Nephron (organoid): ENCODE measurements at regions not wholly inside any gene's neighbourhood (a gene's known extent, or its start where the extent isn't known, plus 50 kb on each side); places are given as distances from the start of the nearest gene placed in this dataset.

ENCODE experiments used
- H3K27ac Mint-ChIP-seq, 3 experiments: 2 replicates each; pipeline ENCODE4 v1.8.0; 2020; ENCODE audit warnings: mixed read lengths in 3 of 3, mild to moderate bottlenecking in 2 of 3, moderate library complexity in 1 of 3
- H3K27me3 Mint-ChIP-seq: 2 replicates; pipeline ENCODE4 v1.8.0; 2021; ENCODE audit warnings: low read depth, mild to moderate bottlenecking, moderate library complexity, mixed read lengths
- H3K36me3 Mint-ChIP-seq: 2 replicates; pipeline ENCODE4 v1.8.0; 2020; ENCODE audit warnings: low read depth, mixed read lengths
- H3K4me1 Mint-ChIP-seq: 2 replicates; pipeline ENCODE4 v1.8.0; 2020; ENCODE audit warnings: mixed read lengths
- H3K4me3 Mint-ChIP-seq, 3 experiments: 2 replicates each; pipeline ENCODE4 v1.8.0; 2020; ENCODE audit warnings: mild to moderate bottlenecking in 3 of 3, mixed read lengths in 3 of 3, moderate library complexity in 2 of 3
- H3K9me3 Mint-ChIP-seq: 2 replicates; pipeline ENCODE4 v1.8.0; 2020; ENCODE audit warnings: mixed read lengths
- TF ChIP-seq, protein P1 (sequence below), 3 experiments: fragments of 200-600 bp; sonication (generic); IDR thresholded peaks; one replicate each; pipeline ENCODE4 v1.5.0; 2021; ENCODE audit warnings: antibody characterized with exemption in 3 of 3; ENCODE audit not compliant: unreplicated experiment in 3 of 3

DNA sequence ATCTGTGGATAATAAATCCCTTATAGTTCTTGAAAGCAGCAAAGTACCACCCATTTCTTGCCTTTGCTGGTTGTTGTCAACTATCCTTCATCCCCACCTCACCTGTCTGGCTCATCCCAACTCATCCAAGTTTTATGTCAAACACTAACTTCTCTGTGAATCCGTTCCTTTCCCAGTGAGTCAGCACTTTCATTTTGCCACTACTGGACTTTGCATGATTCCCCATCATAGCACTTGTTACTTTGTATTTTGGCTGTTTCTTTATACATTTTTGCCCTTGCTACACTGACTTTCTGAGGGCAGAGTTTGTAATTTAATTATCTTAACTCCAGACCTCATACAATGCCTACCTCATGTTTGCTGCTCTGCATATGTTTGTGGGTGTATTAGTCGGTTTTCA, 90.8 kb upstream of the RORA start:
- H3K36me3 Mint-ChIP-seq = no peaks in the 10 kb centered on the region
- no peak overlapping the region for H3K27ac Mint-ChIP-seq
- peaks cover 14% of the 10 kb centered on the region for H3K27me3 Mint-ChIP-seq
- H3K4me1 Mint-ChIP-seq = no peaks in the 10 kb centered on the region
- H3K4me3 Mint-ChIP-seq = no peak overlapping the region
- H3K9me3 Mint-ChIP-seq = peaks cover 6% of the 10 kb centered on the region
- TF ChIP-seq, protein P1, sequence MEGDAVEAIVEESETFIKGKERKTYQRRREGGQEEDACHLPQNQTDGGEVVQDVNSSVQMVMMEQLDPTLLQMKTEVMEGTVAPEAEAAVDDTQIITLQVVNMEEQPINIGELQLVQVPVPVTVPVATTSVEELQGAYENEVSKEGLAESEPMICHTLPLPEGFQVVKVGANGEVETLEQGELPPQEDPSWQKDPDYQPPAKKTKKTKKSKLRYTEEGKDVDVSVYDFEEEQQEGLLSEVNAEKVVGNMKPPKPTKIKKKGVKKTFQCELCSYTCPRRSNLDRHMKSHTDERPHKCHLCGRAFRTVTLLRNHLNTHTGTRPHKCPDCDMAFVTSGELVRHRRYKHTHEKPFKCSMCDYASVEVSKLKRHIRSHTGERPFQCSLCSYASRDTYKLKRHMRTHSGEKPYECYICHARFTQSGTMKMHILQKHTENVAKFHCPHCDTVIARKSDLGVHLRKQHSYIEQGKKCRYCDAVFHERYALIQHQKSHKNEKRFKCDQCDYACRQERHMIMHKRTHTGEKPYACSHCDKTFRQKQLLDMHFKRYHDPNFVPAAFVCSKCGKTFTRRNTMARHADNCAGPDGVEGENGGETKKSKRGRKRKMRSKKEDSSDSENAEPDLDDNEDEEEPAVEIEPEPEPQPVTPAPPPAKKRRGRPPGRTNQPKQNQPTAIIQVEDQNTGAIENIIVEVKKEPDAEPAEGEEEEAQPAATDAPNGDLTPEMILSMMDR (IDR thresholded peaks at IDR 0.05; ENCODE audit: unreplicated experiment in 3 of 3) = no peak

DNA sequence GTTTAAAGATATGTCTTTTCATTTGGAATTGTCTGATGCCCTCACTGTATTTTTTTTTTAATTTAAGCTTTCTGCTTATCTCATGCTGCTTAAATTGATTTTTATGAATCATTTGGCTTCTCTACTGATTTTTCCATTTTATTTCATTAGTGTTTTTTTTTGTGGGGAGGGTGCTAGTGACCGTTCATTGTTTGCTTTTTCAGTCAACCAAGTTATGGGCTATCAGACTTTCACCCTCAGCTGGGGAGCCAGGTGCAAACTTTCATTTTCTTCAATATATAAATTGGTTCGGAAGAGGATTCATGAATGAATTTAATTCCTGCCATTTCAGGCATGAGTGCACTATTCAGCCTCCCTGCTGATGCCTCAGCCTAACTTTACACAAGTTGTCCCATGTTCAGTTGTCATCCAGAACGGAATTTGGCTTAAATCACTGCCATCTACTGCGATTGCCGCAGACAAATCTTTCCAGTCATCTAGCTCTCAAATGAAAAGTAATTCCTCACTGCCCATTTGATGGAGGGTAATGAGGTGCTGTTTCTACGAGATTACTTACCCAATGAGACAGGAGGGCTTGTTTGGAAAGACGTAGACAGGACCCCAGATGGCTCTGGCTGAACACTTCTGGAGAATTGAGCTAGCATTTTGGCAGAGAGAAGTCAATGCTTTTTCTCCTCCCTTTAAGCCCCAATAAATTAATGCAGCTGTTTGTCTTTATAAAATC, 89.9 kb upstream of the RORA start:
- TF ChIP-seq, protein P1 (IDR thresholded peaks at IDR 0.05; ENCODE audit: unreplicated experiment in 3 of 3) = no peak
- H3K27me3 Mint-ChIP-seq = peaks cover 14% of the 10 kb centered on the region
- H3K9me3 Mint-ChIP-seq = peaks cover 6% of the 10 kb centered on the region
- no peak overlapping the region for H3K27ac Mint-ChIP-seq
- H3K4me1 Mint-ChIP-seq = no peaks in the 10 kb centered on the region
- no peak overlapping the region for H3K4me3 Mint-ChIP-seq
- H3K36me3 Mint-ChIP-seq = no peaks in the 10 kb centered on the region

DNA sequence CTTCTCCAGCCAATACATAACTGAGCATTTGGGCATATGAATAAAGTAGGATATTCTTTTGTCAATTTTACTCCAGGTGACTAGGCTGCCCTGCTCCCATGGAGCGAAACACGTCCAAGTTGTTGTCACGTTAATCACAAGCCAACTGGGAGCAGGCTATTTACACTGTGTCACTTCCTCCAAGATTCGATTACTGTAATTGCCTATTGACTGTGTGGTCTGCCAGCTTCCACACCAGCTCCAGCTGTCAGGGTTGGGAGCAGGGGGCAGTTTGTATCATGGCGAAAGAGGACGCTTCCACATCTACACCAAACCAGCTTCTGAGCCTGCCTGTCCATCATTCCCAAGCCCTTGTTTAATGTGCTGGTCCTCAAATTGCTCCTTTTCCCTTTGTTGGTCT, 89.2 kb upstream of the RORA start:
- no peak overlapping the region for H3K4me3 Mint-ChIP-seq
- H3K9me3 Mint-ChIP-seq = peaks cover 6% of the 10 kb centered on the region
- no peak overlapping the region for H3K27ac Mint-ChIP-seq
- TF ChIP-seq, protein P1 (IDR thresholded peaks at IDR 0.05; ENCODE audit: unreplicated experiment in 3 of 3) = no peak
- H3K36me3 Mint-ChIP-seq = no peaks in the 10 kb centered on the region
- peaks cover 14% of the 10 kb centered on the region for H3K27me3 Mint-ChIP-seq
- H3K4me1 Mint-ChIP-seq = no peaks in the 10 kb centered on the region

DNA sequence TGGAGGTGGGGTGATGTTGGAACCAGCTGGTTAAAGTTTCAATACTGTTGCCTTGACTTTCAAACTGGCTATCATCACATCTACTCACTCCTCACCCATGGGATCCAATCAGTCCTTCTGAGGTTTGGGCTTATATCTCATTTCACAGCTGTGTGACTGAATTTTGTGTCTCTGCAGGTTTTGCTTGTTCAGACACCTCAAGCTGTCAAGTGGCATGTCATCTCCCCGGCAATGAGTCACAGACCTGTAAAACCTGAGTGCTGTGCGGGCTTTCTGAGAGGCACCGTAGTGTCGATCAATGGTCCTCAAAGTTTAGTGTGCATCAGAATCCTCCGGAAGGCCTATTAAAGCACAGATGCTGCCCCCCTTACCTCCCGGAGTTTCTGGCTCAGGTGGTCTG, 86.4 kb upstream of the RORA start:
- no peaks in the 10 kb centered on the region for H3K4me1 Mint-ChIP-seq
- H3K27me3 Mint-ChIP-seq = peaks cover 20% of the 10 kb centered on the region
- peaks cover 4% of the 10 kb centered on the region for H3K9me3 Mint-ChIP-seq
- no peak overlapping the region for H3K4me3 Mint-ChIP-seq
- H3K27ac Mint-ChIP-seq = no peak overlapping the region
- TF ChIP-seq, protein P1 (IDR thresholded peaks at IDR 0.05; ENCODE audit: unreplicated experiment in 3 of 3) = no peak
- no peaks in the 10 kb centered on the region for H3K36me3 Mint-ChIP-seq

DNA sequence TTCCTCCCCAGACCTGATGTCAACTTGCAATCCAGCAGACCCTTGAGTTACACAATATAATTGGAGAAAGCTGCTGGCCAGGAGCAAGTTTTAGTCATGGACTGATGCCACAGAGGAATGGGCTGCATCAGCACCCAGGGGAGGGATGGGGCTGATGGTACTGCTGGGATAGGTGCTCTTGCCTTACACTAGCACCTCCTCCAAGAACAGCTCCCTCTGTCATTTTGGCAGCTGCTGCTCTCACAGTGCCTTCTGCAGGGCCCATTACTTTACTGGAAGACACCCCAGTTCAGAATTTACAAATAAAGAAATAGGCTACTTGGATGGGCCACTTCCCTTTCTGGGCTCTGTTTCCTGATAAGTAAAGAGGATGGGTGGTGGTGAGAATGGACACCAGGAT, 85.3 kb upstream of the RORA start:
- H3K27me3 Mint-ChIP-seq = peaks cover 20% of the 10 kb centered on the region
- no peaks in the 10 kb centered on the region for H3K9me3 Mint-ChIP-seq
- TF ChIP-seq, protein P1 (IDR thresholded peaks at IDR 0.05; ENCODE audit: unreplicated experiment in 3 of 3) = no peak
- H3K4me3 Mint-ChIP-seq = no peak overlapping the region
- H3K27ac Mint-ChIP-seq = no peak overlapping the region
- no peaks in the 10 kb centered on the region for H3K36me3 Mint-ChIP-seq
- H3K4me1 Mint-ChIP-seq = no peaks in the 10 kb centered on the region

DNA sequence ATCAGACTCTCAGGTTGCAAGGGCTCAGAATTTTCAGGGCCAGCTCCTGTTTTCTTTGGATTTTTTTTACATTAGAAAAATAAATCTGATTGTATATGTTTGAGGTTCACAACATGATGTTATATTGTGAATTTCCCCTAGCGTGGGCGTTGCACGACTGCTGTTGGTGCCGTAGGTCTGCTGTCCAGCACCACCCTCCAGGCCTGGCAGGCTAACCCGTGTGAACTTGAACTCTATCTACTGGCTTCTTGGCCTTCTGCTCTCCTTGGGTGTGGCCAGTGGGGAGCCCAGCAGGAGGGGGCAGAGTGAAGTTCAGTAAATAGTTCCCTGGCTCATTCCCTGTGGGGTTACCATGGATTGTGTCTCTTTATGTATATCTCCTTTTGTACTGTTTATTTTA, 80.5 kb upstream of the RORA start:
- TF ChIP-seq, protein P1 (IDR thresholded peaks at IDR 0.05; ENCODE audit: unreplicated experiment in 3 of 3) = no peak
- Mint-ChIP-seq H3K36me3 (no peaks in the 10 kb centered on the region), H3K27ac (no peak overlapping the region), H3K27me3 (peaks cover 13% of the 10 kb centered on the region), H3K9me3 (no peaks in the 10 kb centered on the region), H3K4me3 (no peak overlapping the region), H3K4me1 (peaks cover 4% of the 10 kb centered on the region)
